ENCODE measurements at regions not wholly inside any gene's neighbourhood (a gene's known extent, or its start where the extent isn't known, plus 50 kb on each side); places are given as distances from the start of the nearest gene placed in this dataset.
"Not testable (repeated sequence)": the region's sequence is repeated elsewhere in the genome, so short reads cannot be mapped to it uniquely, and the experiment has no call there.

DNA sequence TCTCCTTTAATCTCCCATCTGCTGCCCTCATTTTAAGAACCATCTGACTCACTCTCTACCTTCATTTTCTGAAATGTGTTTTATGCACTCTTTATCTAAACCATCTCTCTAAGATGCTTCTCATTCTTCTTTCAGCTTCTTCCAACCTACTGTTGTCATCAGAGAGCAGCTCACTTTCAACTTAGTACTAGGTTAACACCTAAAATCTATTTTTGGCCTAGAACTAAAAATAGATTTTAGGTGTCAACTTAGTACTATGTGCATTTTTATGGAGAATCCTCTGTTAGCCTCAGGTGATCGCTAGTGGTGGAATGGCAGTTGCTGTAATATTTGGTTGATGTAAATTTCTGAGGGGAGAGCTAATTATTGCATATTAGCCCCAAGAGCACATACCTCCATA is 277.1 kb downstream of the KCNJ2 start:
- H2AFZ ChIP-seq (ENCODE audit: insufficient read depth, low read depth, low read length, poor library complexity, severe bottlenecking): no peak overlapping the region
- H3K27me3 ChIP-seq (replicated peaks in 1 of 4; ENCODE audit: control extremely low read depth in 1 of 4, control insufficient read depth in 3 of 4, insufficient read depth in 4 of 4, low read length in 3 of 4): no peaks in the 10 kb centered on the region
- H3K27me3 Mint-ChIP-seq: no peaks in the 10 kb centered on the region
- DNase-seq (no peak), ATAC-seq (ENCODE audit: low read depth) (no peak)
- no peak overlapping the region for H3K4me3 ChIP-seq (ENCODE audit: control extremely low read depth in 1 of 5, extremely low read depth in 1 of 5, insufficient read depth in 1 of 5, low read depth in 2 of 5, low read length in 4 of 5)
- H3K9ac ChIP-seq (ENCODE audit: low read length): no peak overlapping the region
- no peaks in the 10 kb centered on the region for H3K4me1 Mint-ChIP-seq
- no peaks in the 10 kb centered on the region for H3K4me1 ChIP-seq (ENCODE audit: control insufficient read depth in 2 of 2, insufficient read depth in 2 of 2, low read length in 2 of 2)
- H3K9me3 ChIP-seq (ENCODE audit: control extremely low read depth in 1 of 3, control insufficient read depth in 2 of 3, insufficient read depth in 1 of 3, low read length in 2 of 3): peaks cover 0 to 3% (median 0%) of the 10 kb centered on the region in 3 donors
- H3K4me2 ChIP-seq (replicated peaks; ENCODE audit: low read depth, low read length, poor library complexity, severe bottlenecking): no peak overlapping the region
- intact Hi-C loops (cut with micrococcal nuclease): no loop called here
- no CpG with 5 or more reads among the region's 1 CpG for WGBS (ENCODE audit: insufficient coverage)
- H3K27ac ChIP-seq (ENCODE audit: low read length in 2 of 2): no peak overlapping the region
- TF ChIP-seq, protein P1, sequence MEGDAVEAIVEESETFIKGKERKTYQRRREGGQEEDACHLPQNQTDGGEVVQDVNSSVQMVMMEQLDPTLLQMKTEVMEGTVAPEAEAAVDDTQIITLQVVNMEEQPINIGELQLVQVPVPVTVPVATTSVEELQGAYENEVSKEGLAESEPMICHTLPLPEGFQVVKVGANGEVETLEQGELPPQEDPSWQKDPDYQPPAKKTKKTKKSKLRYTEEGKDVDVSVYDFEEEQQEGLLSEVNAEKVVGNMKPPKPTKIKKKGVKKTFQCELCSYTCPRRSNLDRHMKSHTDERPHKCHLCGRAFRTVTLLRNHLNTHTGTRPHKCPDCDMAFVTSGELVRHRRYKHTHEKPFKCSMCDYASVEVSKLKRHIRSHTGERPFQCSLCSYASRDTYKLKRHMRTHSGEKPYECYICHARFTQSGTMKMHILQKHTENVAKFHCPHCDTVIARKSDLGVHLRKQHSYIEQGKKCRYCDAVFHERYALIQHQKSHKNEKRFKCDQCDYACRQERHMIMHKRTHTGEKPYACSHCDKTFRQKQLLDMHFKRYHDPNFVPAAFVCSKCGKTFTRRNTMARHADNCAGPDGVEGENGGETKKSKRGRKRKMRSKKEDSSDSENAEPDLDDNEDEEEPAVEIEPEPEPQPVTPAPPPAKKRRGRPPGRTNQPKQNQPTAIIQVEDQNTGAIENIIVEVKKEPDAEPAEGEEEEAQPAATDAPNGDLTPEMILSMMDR (IDR thresholded peaks at IDR 0.05): no peak
- H3K36me3 ChIP-seq (replicated peaks in 1 of 2; ENCODE audit: control extremely low read depth in 1 of 2, control insufficient read depth in 1 of 2, extremely low read depth in 1 of 2, insufficient read depth in 2 of 2, low read length in 1 of 2): no peaks in the 10 kb centered on the region
- POLR2A ChIA-PET: no interaction called here
- no peak overlapping the region for H3K4me3 Mint-ChIP-seq
- H3K79me2 ChIP-seq (ENCODE audit: control insufficient read depth, insufficient read depth, low read length): no peaks in the 10 kb centered on the region
- CTCF ChIA-PET: no interaction called here
- no peaks in the 10 kb centered on the region for H4K20me1 ChIP-seq (ENCODE audit: control insufficient read depth, insufficient read depth, low read length, poor library complexity, severe bottlenecking)
- no peak overlapping the region for H3K27ac Mint-ChIP-seq
- H3K9me3 Mint-ChIP-seq (ENCODE audit: insufficient read depth): peaks cover 8% of the 10 kb centered on the region

GRCh38 chr17:70447588-70447987 is 278.3 kb downstream of the KCNJ2 start:
- Histone ChIP-seq H2AFZ (ENCODE audit: insufficient read depth, low read depth, low read length, poor library complexity, severe bottlenecking) (no peak overlapping the region), H3K27ac (ENCODE audit: low read length in 2 of 2) (no peak overlapping the region), H3K27me3 (replicated peaks in 1 of 4; ENCODE audit: control extremely low read depth in 1 of 4, control insufficient read depth in 3 of 4, insufficient read depth in 4 of 4, low read length in 3 of 4) (no peaks in the 10 kb centered on the region), H3K9ac (ENCODE audit: low read length) (no peak overlapping the region), H3K4me2 (replicated peaks; ENCODE audit: low read depth, low read length, poor library complexity, severe bottlenecking) (no peak overlapping the region), H3K4me3 (ENCODE audit: control extremely low read depth in 1 of 5, extremely low read depth in 1 of 5, insufficient read depth in 1 of 5, low read depth in 2 of 5, low read length in 4 of 5) (no peak overlapping the region), H3K4me1 (ENCODE audit: control insufficient read depth in 2 of 2, insufficient read depth in 2 of 2, low read length in 2 of 2) (no peaks in the 10 kb centered on the region), H3K9me3 (ENCODE audit: control extremely low read depth in 1 of 3, control insufficient read depth in 2 of 3, insufficient read depth in 1 of 3, low read length in 2 of 3) (peaks cover 0 to 3% (median 0%) of the 10 kb centered on the region in 3 donors), H3K79me2 (ENCODE audit: control insufficient read depth, insufficient read depth, low read length) (no peaks in the 10 kb centered on the region), H4K20me1 (ENCODE audit: control insufficient read depth, insufficient read depth, low read length, poor library complexity, severe bottlenecking) (no peaks in the 10 kb centered on the region), H3K36me3 (replicated peaks in 1 of 2; ENCODE audit: control extremely low read depth in 1 of 2, control insufficient read depth in 1 of 2, extremely low read depth in 1 of 2, insufficient read depth in 2 of 2, low read length in 1 of 2) (no peaks in the 10 kb centered on the region)
- intact Hi-C loops (cut with micrococcal nuclease): no loop called here
- H3K9me3 Mint-ChIP-seq (ENCODE audit: insufficient read depth): peaks cover 8% of the 10 kb centered on the region
- no peaks in the 10 kb centered on the region for H3K4me1 Mint-ChIP-seq
- CTCF ChIA-PET: interaction anchor here (1.0 kb wide), 1 partner anchor 10 kb away, joined by 3 read pairs; no protein-coding TSS in a partner anchor
- no peak for ATAC-seq (ENCODE audit: low read depth)
- POLR2A ChIA-PET: no interaction called here
- WGBS (ENCODE audit: insufficient coverage): no CpG with 5 or more reads among the region's 2 CpGs
- no peak for TF ChIP-seq EZH2 (IDR thresholded peaks at IDR 0.05; ENCODE audit: borderline replicate concordance, insufficient read depth, low read depth, low read length, poor library complexity, severe bottlenecking)
- TF ChIP-seq, protein P1 (IDR thresholded peaks at IDR 0.05): no peak
- H3K27ac Mint-ChIP-seq: no peak overlapping the region
- H3K27me3 Mint-ChIP-seq: no peaks in the 10 kb centered on the region
- DNase-seq: no peak
- no peak overlapping the region for H3K4me3 Mint-ChIP-seq

- H3K27ac Mint-ChIP-seq; intact Hi-C loops (cut with micrococcal nuclease); H3K4me1 ChIP-seq (ENCODE audit: control insufficient read depth in 2 of 2, insufficient read depth in 2 of 2, low read length in 2 of 2): not testable (repeated sequence)
Measured at GRCh38 chr17:70453075-70453474, 283.7 kb downstream of the KCNJ2 start.

More at GRCh38 chr17:70453075-70453474, 283.7 kb downstream of the KCNJ2 start:
- DNase-seq; H3K9ac ChIP-seq (ENCODE audit: low read length); H3K27me3 ChIP-seq (replicated peaks in 1 of 4; ENCODE audit: control extremely low read depth in 1 of 4, control insufficient read depth in 3 of 4, insufficient read depth in 4 of 4, low read length in 3 of 4); H3K36me3 ChIP-seq (replicated peaks in 1 of 2; ENCODE audit: control extremely low read depth in 1 of 2, control insufficient read depth in 1 of 2, extremely low read depth in 1 of 2, insufficient read depth in 2 of 2, low read length in 1 of 2); H3K4me2 ChIP-seq (replicated peaks; ENCODE audit: low read depth, low read length, poor library complexity, severe bottlenecking); H3K27ac ChIP-seq (ENCODE audit: low read length in 2 of 2); H2AFZ ChIP-seq (ENCODE audit: insufficient read depth, low read depth, low read length, poor library complexity, severe bottlenecking); CTCF ChIA-PET; POLR2A ChIA-PET; ATAC-seq (ENCODE audit: low read depth); H3K4me1 Mint-ChIP-seq; H3K9me3 ChIP-seq (ENCODE audit: control extremely low read depth in 1 of 3, control insufficient read depth in 2 of 3, insufficient read depth in 1 of 3, low read length in 2 of 3); H4K20me1 ChIP-seq (ENCODE audit: control insufficient read depth, insufficient read depth, low read length, poor library complexity, severe bottlenecking); H3K4me3 ChIP-seq (ENCODE audit: control extremely low read depth in 1 of 5, extremely low read depth in 1 of 5, insufficient read depth in 1 of 5, low read depth in 2 of 5, low read length in 4 of 5); H3K9me3 Mint-ChIP-seq (ENCODE audit: insufficient read depth); H3K79me2 ChIP-seq (ENCODE audit: control insufficient read depth, insufficient read depth, low read length); H3K4me3 Mint-ChIP-seq; H3K27me3 Mint-ChIP-seq: not testable (repeated sequence)
- 95% methylated on average over 9 of the region's 12 CpGs for WGBS (ENCODE audit: insufficient coverage)

Measured in B cell (primary cell).